NCI-H510A treated with DMSO at 0.1 percent for 48 hours (cell line): ENCODE measurements at regions not wholly inside any gene's neighbourhood (a gene's known extent, or its start where the extent isn't known, plus 50 kb on each side); places are given as distances from the start of the nearest gene placed in this dataset.

ENCODE experiments used
- DNase-seq: peaks from one replicate; lab custom pipeline; 2025; lab: John Stamatoyannopoulos, UW

GRCh38 chr9:7871977-7872730, 72.6 kb upstream of the DMAC1 start:
- no peak for DNase-seq

DNA sequence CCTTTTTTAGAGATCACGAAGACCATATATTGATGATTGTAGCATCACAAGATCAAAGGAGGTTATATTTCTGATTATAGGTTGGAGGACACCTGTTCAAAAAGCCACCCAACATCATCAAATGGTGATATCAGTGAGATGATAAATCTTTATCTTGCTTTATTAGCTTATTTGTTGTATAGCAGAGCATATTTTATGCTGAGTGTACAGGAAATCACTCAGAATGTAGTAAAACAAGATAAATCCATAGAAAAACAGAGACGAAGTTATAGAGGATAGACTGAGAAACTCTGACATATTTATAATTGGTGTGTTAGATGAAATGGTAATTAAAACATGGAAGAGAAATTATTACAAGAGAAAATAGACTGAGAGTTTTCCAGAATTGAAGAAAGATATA, 69.8 kb upstream of the DMAC1 start:
- no peak for DNase-seq

- DNase-seq = no peak
Observed at GRCh38 chr9:7862170-7862569, 62.6 kb upstream of the DMAC1 start.

DNA sequence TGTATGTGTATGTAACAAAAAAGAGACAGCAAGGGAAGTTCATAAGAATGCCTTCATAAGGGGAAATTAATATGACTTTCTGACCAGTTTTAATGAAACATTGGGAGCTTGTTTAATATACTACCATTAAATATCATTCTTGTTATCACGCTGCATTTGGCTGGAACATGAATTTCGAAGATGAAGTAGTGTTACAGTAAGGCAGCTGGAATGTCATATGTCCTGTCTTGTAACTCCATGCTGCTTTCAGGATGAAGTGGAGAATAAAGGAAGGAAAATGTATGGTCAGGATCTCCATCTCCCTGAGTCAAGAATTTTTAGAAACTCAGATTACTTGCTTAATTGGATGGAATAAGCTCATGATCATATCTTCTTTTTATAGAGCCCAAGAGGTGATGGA, 61.5 kb upstream of the DMAC1 start:
- no peak for DNase-seq

DNA sequence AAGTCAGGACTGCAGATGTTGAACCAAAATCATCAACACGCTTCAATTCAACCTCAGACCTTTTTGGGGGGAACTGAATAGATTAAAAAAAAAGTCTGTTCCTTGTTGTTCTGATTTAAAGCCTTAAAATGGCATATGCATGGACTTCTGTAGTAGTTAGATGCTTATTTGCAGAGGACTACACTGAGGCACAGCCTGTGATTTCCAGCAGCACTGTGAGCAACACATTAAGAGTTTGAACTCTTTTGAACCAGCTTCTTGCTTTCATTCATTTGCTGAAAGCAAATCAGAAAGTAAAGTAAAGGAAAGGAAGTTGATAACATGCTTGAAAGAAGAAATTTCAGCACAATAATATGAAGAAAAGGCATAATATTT, 60.7 kb upstream of the DMAC1 start:
- DNase-seq = no peak

- DNase-seq = no peak
Observed at GRCh38 chr9:7859701-7860334, 60.2 kb upstream of the DMAC1 start.

DNA sequence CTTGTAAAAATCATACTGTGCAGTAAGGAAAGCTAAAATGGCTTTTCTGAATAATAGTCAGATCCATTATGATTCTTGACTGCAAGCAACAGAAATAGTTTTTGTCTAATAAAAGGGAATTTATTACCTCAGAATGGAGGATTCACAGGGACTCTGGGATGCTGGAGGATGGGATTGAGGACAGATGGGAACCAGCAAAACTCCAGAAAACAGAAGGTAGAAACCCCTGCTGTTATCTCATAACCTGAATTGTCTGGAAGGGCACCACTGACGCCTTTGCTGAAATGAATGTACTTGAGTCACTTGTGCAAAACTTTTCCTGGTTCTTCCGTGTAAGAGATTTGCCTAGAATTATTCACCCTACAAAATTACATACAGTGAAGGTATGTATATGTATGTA, 58.6 kb upstream of the DMAC1 start:
- DNase-seq = no peak

DNA sequence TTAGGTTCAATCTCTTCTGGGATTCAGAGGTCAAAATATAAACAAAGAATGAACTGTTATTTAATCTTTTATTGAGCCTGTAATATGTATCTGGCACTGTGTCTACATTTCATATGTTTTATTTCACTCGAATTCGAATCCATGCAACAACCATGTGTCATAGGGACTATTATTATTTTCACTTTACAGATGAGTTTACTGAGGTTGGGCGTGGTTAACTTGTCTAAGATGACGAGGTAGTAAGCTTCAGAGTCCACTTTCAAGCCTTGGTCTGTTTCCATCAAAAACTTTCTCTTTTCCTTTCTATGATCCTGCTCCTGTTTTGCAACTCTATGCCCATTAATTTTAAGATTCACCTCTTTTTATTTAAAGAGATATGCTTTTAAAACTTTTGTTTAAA, 55.2 kb upstream of the DMAC1 start:
- DNase-seq = no peak
